IMR-90 (cell line): ENCODE measurements at regions not wholly inside any gene's neighbourhood (a gene's known extent, or its start where the extent isn't known, plus 50 kb on each side); places are given as distances from the start of the nearest gene placed in this dataset.

ENCODE experiments used
- ATAC-seq: fragments of 200-7000 bp; cut with Tn5 transposase; 2 replicates; pipeline ENCODE4 v1.9.1; 2020; ENCODE audit warnings: low read depth, mild to moderate bottlenecking, moderate library complexity
- BruUV-seq: library from RNA; stranded (reverse); fragments of 400-500 nt; replicated peaks from 2 replicates; lab custom pipeline; 2021; lab: Mats Ljungman, UMichigan
- CTCF ChIA-PET: fragments of 300-600 bp; formaldehyde crosslinking; extraction: SDS; loops from one replicate; lab custom pipeline; 2021; ENCODE audit warnings: antibody characterized with exemption; lab: Yijun Ruan, JAX
- POLR2A ChIA-PET: fragments of 300-600 bp; sonication (Branson Sonifier 250); formaldehyde crosslinking; loops from one replicate; lab custom pipeline; 2022; ENCODE audit warnings: antibody characterized with exemption; ENCODE audit not compliant: unreplicated experiment; lab: Charles Lee
- DNase-seq: peaks from one replicate; pipeline ENCODE4 v3.0.0; 2013
- H2AFZ ChIP-seq: replicated peaks from 2 replicates; pipeline ENCODE3; 2013; ENCODE audit warnings: low read length, mild to moderate bottlenecking; ENCODE audit not compliant: poor library complexity
- H2AK5ac ChIP-seq: 2 replicates; pipeline ENCODE4 v1.6.1; 2013; ENCODE audit warnings: low read depth, low read length, inconsistent platforms
- H2AK9ac ChIP-seq: replicated peaks from 2 replicates; pipeline ENCODE3; 2013; ENCODE audit warnings: mild to moderate bottlenecking, low read depth, low read length, moderate library complexity; ENCODE audit not compliant: poor library complexity
- H2BK120ac ChIP-seq: 2 replicates; pipeline ENCODE4 v1.6.1; 2013; ENCODE audit warnings: low read depth, low read length, inconsistent platforms
- H2BK15ac ChIP-seq: 3 replicates; pipeline ENCODE4 v1.6.1; 2013; ENCODE audit warnings: low read depth, low read length, inconsistent platforms
- H2BK20ac ChIP-seq: 2 replicates; pipeline ENCODE4 v1.6.1; 2013; ENCODE audit warnings: low read depth, mild to moderate bottlenecking, inconsistent platforms, low read length, moderate library complexity
- H2BK5ac ChIP-seq: 2 replicates; pipeline ENCODE4 v1.6.1; 2013; ENCODE audit warnings: mild to moderate bottlenecking, low read depth, low read length, inconsistent platforms; ENCODE audit not compliant: poor library complexity, severe bottlenecking
- H3K14ac ChIP-seq: replicated peaks from 2 replicates; pipeline ENCODE4 v1.6.1; 2013; ENCODE audit warnings: low read depth, low read length, inconsistent platforms
- H3K18ac ChIP-seq: 2 replicates; pipeline ENCODE4 v1.6.1; 2013; ENCODE audit warnings: low read depth, low read length, control low read depth
- H3K23ac ChIP-seq: 2 replicates; pipeline ENCODE4 v1.6.1; 2013; ENCODE audit warnings: low read depth, low read length, inconsistent platforms
- H3K27ac ChIP-seq: 2 replicates; pipeline ENCODE4 v1.5.1; 2013; ENCODE audit warnings: mild to moderate bottlenecking, control low read depth, low read length; ENCODE audit not compliant: insufficient read depth
- H3K27me3 ChIP-seq: 2 replicates; pipeline ENCODE4 v1.6.1; 2013; ENCODE audit warnings: low read length; ENCODE audit not compliant: control insufficient read depth, insufficient read depth
- H3K36me3 ChIP-seq: 2 replicates; pipeline ENCODE4 v1.6.1; 2013; ENCODE audit warnings: low read length, mixed read lengths; ENCODE audit not compliant: control insufficient read depth, insufficient read depth
- H3K4ac ChIP-seq: 2 replicates; pipeline ENCODE4 v1.6.1; 2013; ENCODE audit warnings: low read depth, low read length, inconsistent platforms
- H3K4me1 ChIP-seq: 2 replicates; pipeline ENCODE4 v1.6.1; 2013; ENCODE audit warnings: low read length, mixed read lengths; ENCODE audit not compliant: control insufficient read depth, insufficient read depth
- H3K4me2 ChIP-seq: 2 replicates; pipeline ENCODE4 v1.6.1; 2013; ENCODE audit warnings: low read depth, mild to moderate bottlenecking, control low read depth, low read length, moderate library complexity
- H3K4me3 ChIP-seq: 2 replicates; pipeline ENCODE4 v1.5.1; 2013; ENCODE audit warnings: low read depth, mild to moderate bottlenecking, control low read depth, low read length, moderate library complexity; ENCODE audit not compliant: insufficient read depth
- H3K56ac ChIP-seq: 2 replicates; pipeline ENCODE4 v1.6.1; 2013; ENCODE audit warnings: low read length, inconsistent platforms; ENCODE audit not compliant: insufficient read depth; ENCODE audit errors: extremely low read depth
- H3K79me1 ChIP-seq, 2 experiments: 2 replicates each; pipeline ENCODE4 v1.6.1; 2013; ENCODE audit warnings: low read length in 2 of 2, inconsistent platforms in 1 of 2, low read depth in 1 of 2
- H3K9ac ChIP-seq: 2 replicates; pipeline ENCODE4 v1.6.1; 2013; ENCODE audit warnings: low read depth, low read length, control low read depth
- H3K9me1 ChIP-seq: 2 replicates; pipeline ENCODE4 v1.6.1; 2013; ENCODE audit warnings: low read length, inconsistent platforms; ENCODE audit not compliant: insufficient read depth
- H3K9me3 ChIP-seq: 2 replicates; pipeline ENCODE4 v1.6.1; 2013; ENCODE audit warnings: low read length; ENCODE audit not compliant: control insufficient read depth, insufficient read depth
- H4K20me1 ChIP-seq: 2 replicates; pipeline ENCODE4 v1.6.1; 2013; ENCODE audit warnings: low read length, inconsistent platforms; ENCODE audit not compliant: insufficient read depth
- H4K5ac ChIP-seq: 2 replicates; pipeline ENCODE4 v1.6.1; 2013; ENCODE audit warnings: mild to moderate bottlenecking, low read depth, low read length, control low read depth
- H4K8ac ChIP-seq, 2 experiments: 2 replicates each; pipeline ENCODE4 v1.6.1; 2013; ENCODE audit warnings: low read depth in 2 of 2, low read length in 2 of 2, control low read depth in 1 of 2, inconsistent platforms in 1 of 2
- H4K91ac ChIP-seq: 2 replicates; pipeline ENCODE4 v1.6.1; 2013; ENCODE audit warnings: low read depth, low read length, inconsistent platforms; ENCODE audit not compliant: insufficient read depth
- CEBPB ChIP-seq: IDR thresholded peaks from 2 replicates; pipeline ENCODE4 v1.6.1; 2012; ENCODE audit warnings: low read depth, low read length, improper control_type of control experiment
- FOS ChIP-seq: fragments of 150-350 bp; IDR thresholded peaks from 2 replicates; pipeline ENCODE4 v1.6.1; 2016; ENCODE audit warnings: low read depth, low read length
- MAFK ChIP-seq: IDR thresholded peaks from 2 replicates; pipeline ENCODE4 v1.6.1; 2012; ENCODE audit warnings: low read depth, low read length, improper control_type of control experiment
- MXI1 ChIP-seq: IDR thresholded peaks from 2 replicates; pipeline ENCODE4 v1.6.1; 2012; ENCODE audit warnings: low read depth, mild to moderate bottlenecking, low read length, moderate library complexity, borderline replicate concordance
- NFE2L2 ChIP-seq: fragments of 150-350 bp; IDR thresholded peaks from 2 replicates; pipeline ENCODE4 v1.6.1; 2016; ENCODE audit warnings: low read depth, mild to moderate bottlenecking, low read length
- RFX5 ChIP-seq: IDR thresholded peaks from 2 replicates; pipeline ENCODE4 v1.8.0; 2012; ENCODE audit warnings: low read depth, mild to moderate bottlenecking, low read length, moderate library complexity
- WGBS, 2 experiments: methylation state at CpG; one replicate each; pipeline versions ENCODE4 v1.1.5 to v1.1.7; 2013; ENCODE audit warnings: missing lambda C conversion rate in 2 of 2; ENCODE audit not compliant: insufficient read length in 1 of 2; ENCODE audit errors: extremely low coverage in 2 of 2; 5-methylcytosine and 5-hydroxymethylcytosine counted together
- dilution Hi-C: fragments of 300-500 bp; cut with HindIII; formaldehyde crosslinking; loops from one replicate; pipeline ENCODE4 v1.14.3; 2018; ENCODE audit warnings: low sequenced_read_pairs; ENCODE audit not compliant: unreplicated experiment
- in situ Hi-C: fragments of 300-500 bp; cut with MboI; formaldehyde crosslinking; loops from 3 replicates; pipeline ENCODE4 v1.14.3; 2019; ENCODE audit warnings: low sequenced_read_pairs, inconsistent platforms, mixed read lengths
- intact Hi-C: fragments of 100-400 bp; cut with micrococcal nuclease; formaldehyde crosslinking; loops from 2 replicates; pipeline ENCODE4 v1.10.0; 2022

DNA sequence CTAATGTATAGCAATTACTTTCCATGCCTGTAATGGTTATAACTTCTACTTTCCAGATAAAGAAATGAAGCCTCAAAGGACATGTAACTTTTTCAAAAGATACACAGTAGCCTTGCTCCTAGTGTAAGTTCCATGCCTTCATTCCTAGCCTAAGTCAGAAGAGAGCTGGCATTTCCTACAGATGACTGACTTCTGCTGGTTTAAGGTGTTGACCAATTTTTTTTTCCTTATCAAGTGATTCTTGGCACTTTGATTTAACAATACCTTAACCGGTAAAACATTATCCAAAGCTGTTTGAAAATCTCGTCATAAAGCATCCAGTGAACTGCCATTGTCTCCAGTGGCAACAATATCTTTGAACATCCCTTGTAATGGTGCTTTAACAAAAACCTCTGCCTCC lies 145.1 kb upstream of the VCX3A start:
- CTCF ChIA-PET, result no interaction called here
- no peak for DNase-seq
- intact Hi-C loops, result no loop called here

More for the DNA sequence above, 145.1 kb upstream of the VCX3A start:
- H3K56ac ChIP-seq, result no peak overlapping the region
- no peak overlapping the region for H4K91ac ChIP-seq
- no peak overlapping the region for H2AK5ac ChIP-seq
- H3K18ac ChIP-seq, result no peak overlapping the region
- H3K4me3 ChIP-seq, result no peak overlapping the region
- H2BK120ac ChIP-seq, result no peak overlapping the region
- no peaks in the 10 kb centered on the region for H3K4me1 ChIP-seq
- no peaks in the 10 kb centered on the region for H3K9me1 ChIP-seq
- no peak overlapping the region for H2AK9ac ChIP-seq
- no peak overlapping the region for H3K14ac ChIP-seq
- no peak overlapping the region for H3K9ac ChIP-seq
- no peak overlapping the region for H3K23ac ChIP-seq
- H2BK15ac ChIP-seq, result no peak overlapping the region
- no peaks in the 10 kb centered on the region for H3K36me3 ChIP-seq
- 75% methylated on average over 2 of the region's 2 CpGs; no CpG with 5 or more reads in 1 of the 2 experiments for WGBS, 2 experiments
- H3K79me1 ChIP-seq, result no peaks in the 10 kb centered on the region
- POLR2A ChIA-PET, result no interaction called here
- ATAC-seq, result no peak
- H3K27me3 ChIP-seq, result no peaks in the 10 kb centered on the region
- H4K8ac ChIP-seq, result no peak overlapping the region
- H2BK5ac ChIP-seq, result no peak overlapping the region
- dilution Hi-C loops (no loop called here), in situ Hi-C loops (no loop called here)
- H3K9me3 ChIP-seq, result peaks cover 4% of the 10 kb centered on the region
- no peak overlapping the region for H3K4ac ChIP-seq
- no peak overlapping the region for H3K27ac ChIP-seq
- no peak overlapping the region for H2AFZ ChIP-seq
- no TSS peak for BruUV-seq
- no peak overlapping the region for H4K5ac ChIP-seq
- H3K4me2 ChIP-seq, result no peak overlapping the region
- no peaks in the 10 kb centered on the region for H4K20me1 ChIP-seq
- no peak overlapping the region for H2BK20ac ChIP-seq
- TF ChIP-seq RFX5, result no peak
- no peak for TF ChIP-seq MXI1
- no peak for TF ChIP-seq NFE2L2
- TF ChIP-seq MAFK, result no peak
- TF ChIP-seq CEBPB, result no peak
- no peak for TF ChIP-seq FOS
